Cardiac muscle cell (in vitro differentiated cells and primary cell): ENCODE measurements at regions not wholly inside any gene's neighbourhood (a gene's known extent, or its start where the extent isn't known, plus 50 kb on each side); places are given as distances from the start of the nearest gene placed in this dataset.
"Not testable (repeated sequence)": the region's sequence is repeated elsewhere in the genome, so short reads cannot be mapped to it uniquely, and the experiment has no call there.

Experiments
- DNase-seq, 2 donors: peaks; one replicate each; pipeline versions ENCODE4 v3.0.0 to v3.0.0-alpha.2; 2010 to 2017; ENCODE audit warnings: low read depth in 1 of 2, low spot score in 1 of 2
- H3K27ac ChIP-seq: fragments of 200-600 bp; sonication (generic); 2 replicates; pipeline ENCODE4 v1.5.1; 2016
- H3K27me3 ChIP-seq: fragments of 200-600 bp; sonication (generic); 2 replicates; pipeline ENCODE4 v1.6.0; 2016; ENCODE audit warnings: control low read depth
- H3K36me3 ChIP-seq: fragments of 200-600 bp; sonication (generic); 2 replicates; pipeline ENCODE4 v1.5.1; 2016; ENCODE audit warnings: control low read depth
- H3K4me1 ChIP-seq: fragments of 200-600 bp; sonication (generic); 2 replicates; pipeline ENCODE4 v1.8.1; 2017; ENCODE audit warnings: low read depth, mild to moderate bottlenecking, mixed run types
- H3K4me3 ChIP-seq: fragments of 200-600 bp; sonication (generic); 2 replicates; pipeline ENCODE4 v1.5.1; 2016; ENCODE audit warnings: mild to moderate bottlenecking
- H3K9me3 ChIP-seq: fragments of 200-600 bp; sonication (generic); 2 replicates; pipeline ENCODE4 v1.5.1; 2017; ENCODE audit warnings: low read depth, mild to moderate bottlenecking, control low read depth
- CTCF ChIP-seq: IDR thresholded peaks from 2 replicates; pipeline ENCODE4 v1.5.1; 2012; ENCODE audit warnings: low read depth, mild to moderate bottlenecking, low read length

DNA sequence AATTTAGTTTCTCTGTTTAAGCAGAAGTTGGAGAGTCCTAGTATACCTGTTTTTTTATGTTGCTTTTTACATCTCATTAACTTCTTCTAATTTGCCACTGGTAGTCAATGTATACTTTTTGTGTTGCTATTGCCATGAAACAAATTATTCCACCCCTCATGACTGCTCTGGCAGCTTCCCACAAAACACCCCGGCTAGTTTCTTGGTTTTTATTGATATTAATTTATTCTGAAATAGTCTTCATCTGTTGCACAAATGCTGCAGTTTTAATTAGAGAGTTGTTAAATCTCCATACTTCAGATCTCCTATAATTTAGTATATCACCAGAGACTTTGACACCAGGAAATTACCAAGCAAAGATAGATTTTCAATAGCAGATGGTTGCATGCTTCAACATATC is 1159.3 kb upstream of the PRR20A start:
- DNase-seq: no peak

GRCh38 chr13:55984026-55984425 is 1156.7 kb upstream of the PRR20A start:
- not testable (repeated sequence) for H3K4me1 ChIP-seq, H3K27me3 ChIP-seq, H3K27ac ChIP-seq, H3K4me3 ChIP-seq, DNase-seq, H3K9me3 ChIP-seq, H3K36me3 ChIP-seq

More for the DNA sequence above, 1159.3 kb upstream of the PRR20A start:
- Histone ChIP-seq H3K9me3 (peaks cover 3% of the 10 kb centered on the region), H3K4me1 (no peaks in the 10 kb centered on the region), H3K27ac (no peak overlapping the region), H3K27me3 (no peaks in the 10 kb centered on the region), H3K36me3 (no peaks in the 10 kb centered on the region), H3K4me3 (no peak overlapping the region)
- TF ChIP-seq CTCF: no peak

DNA sequence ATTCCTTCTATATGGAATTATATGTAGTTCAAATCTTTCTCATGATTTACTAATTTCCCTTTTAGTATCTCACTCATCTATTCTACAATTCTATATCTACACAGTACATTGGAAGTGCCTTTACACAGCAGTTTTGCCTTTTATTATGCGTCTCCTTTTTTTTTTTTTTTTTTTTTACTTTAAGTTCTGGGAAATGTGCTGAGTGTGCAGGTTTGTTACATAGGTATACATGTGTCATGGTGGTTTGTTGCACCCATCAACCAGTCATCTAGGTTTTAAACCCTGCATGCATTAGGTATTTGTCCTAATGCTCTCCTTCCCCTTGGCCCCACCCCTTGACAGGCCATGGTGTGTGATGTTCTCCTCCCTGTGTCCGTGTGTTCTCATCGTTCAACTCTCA is 1150.1 kb upstream of the PRR20A start:
- H3K27me3 ChIP-seq: no peaks in the 10 kb centered on the region
- H3K36me3 ChIP-seq: no peaks in the 10 kb centered on the region
- H3K27ac ChIP-seq: no peak overlapping the region
- H3K4me3 ChIP-seq: no peak overlapping the region
- no peaks in the 10 kb centered on the region for H3K4me1 ChIP-seq
- H3K9me3 ChIP-seq: no peaks in the 10 kb centered on the region
- DNase-seq: no peak
- no peak for TF ChIP-seq CTCF

DNA sequence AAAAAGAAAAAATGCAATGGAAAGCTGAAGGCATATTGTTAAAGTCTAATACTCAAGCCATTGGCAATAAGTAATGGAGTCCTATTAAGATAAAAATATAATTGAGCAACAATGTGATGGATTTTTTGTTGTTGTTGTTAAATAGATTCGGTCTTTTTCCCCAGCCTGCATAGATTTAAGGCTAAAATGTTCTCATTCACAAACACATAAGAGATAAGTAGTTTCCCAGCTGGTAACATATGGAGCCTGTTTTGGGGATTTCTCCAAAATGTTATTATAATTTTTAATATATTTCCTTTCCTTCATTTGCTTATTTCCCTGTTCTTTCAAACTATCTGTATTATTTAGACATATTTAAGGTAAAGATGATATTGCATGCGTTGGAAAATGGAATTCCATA is 1149.1 kb upstream of the PRR20A start:
- TF ChIP-seq CTCF: no peak
- no peak overlapping the region for H3K4me3 ChIP-seq

GRCh38 chr13:55992145-55992544 is 1148.6 kb upstream of the PRR20A start:
- no peak for TF ChIP-seq CTCF
- Histone ChIP-seq H3K4me1 (no peaks in the 10 kb centered on the region), H3K9me3 (no peaks in the 10 kb centered on the region), H3K36me3 (no peaks in the 10 kb centered on the region), H3K27ac (no peak overlapping the region), H3K4me3 (no peak overlapping the region), H3K27me3 (no peaks in the 10 kb centered on the region)
- no peak for DNase-seq

More for the DNA sequence above, 1149.1 kb upstream of the PRR20A start:
- DNase-seq: no peak
- Histone ChIP-seq H3K36me3 (no peaks in the 10 kb centered on the region), H3K27ac (no peak overlapping the region), H3K9me3 (no peaks in the 10 kb centered on the region), H3K4me1 (no peaks in the 10 kb centered on the region), H3K27me3 (no peaks in the 10 kb centered on the region)

DNA sequence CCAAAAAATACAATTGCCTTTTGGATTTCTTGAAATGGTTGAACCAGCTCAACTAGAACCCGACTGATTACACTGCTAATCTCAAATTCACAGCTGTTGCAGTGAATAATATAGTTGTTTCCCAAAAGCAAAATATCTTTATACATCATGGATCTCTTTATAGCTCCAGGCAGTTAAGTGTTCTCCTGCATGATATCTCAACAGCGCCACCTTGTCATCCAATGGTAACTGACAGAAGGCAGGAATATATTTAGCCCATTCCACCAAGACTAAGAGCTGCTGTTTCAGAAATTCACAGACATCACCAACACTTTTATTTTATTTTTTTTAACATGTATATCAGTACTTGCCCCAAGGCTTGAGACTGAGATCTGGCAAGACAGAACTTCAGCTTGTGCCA is 1141.0 kb upstream of the PRR20A start:
- Histone ChIP-seq H3K27me3 (no peaks in the 10 kb centered on the region), H3K36me3 (no peaks in the 10 kb centered on the region), H3K9me3 (no peaks in the 10 kb centered on the region), H3K4me1 (no peaks in the 10 kb centered on the region), H3K4me3 (no peak overlapping the region), H3K27ac (no peak overlapping the region)
- TF ChIP-seq CTCF: no peak
- peak in 1 of 2 donors; percentile 35 for DNase-seq
